ENCODE measurements at regions not wholly inside any gene's neighbourhood (a gene's known extent, or its start where the extent isn't known, plus 50 kb on each side); places are given as distances from the start of the nearest gene placed in this dataset.
A peak's percentile ranks its signal among the peaks of the same experiment; 100 is the strongest.

- no peaks in the 10 kb centered on the region for H4K20me1 ChIP-seq (ENCODE audit: insufficient read depth)
- peak overlapping the region; percentile 28; the same call in 1 of the 2 replicates for H3K9ac ChIP-seq (ENCODE audit: low read length)
- RAD21 ChIA-PET (ENCODE audit: low non-redundant PET in 1 of 2, low total read pairs in 2 of 2, uncharacterized antibody in 2 of 2, unreplicated experiment in 2 of 2) = no interaction called here
- H3K79me2 ChIP-seq (ENCODE audit: insufficient read depth, low read length) = no peaks in the 10 kb centered on the region
- intact Hi-C loops (cut with micrococcal nuclease) = loop anchor here (5.0 kb wide), 2 partner anchors 46 to 296 kb away; no protein-coding TSS in a partner anchor
- POLR2A ChIA-PET = interaction anchor here (1.0 kb wide), 1 partner anchor 44 kb away, joined by 3 read pairs; no protein-coding TSS in a partner anchor
- H3K36me3 ChIP-seq (ENCODE audit: control insufficient read depth in 1 of 2, insufficient read depth in 2 of 2, low read length in 2 of 2) = 0 out of 4 replicates have a peak, but pooled peaks cover 0 to 5% of the 10 kb centered on the region in 2 experiments
- H3K4me1 ChIP-seq (ENCODE audit: control insufficient read depth in 1 of 2, insufficient read depth in 2 of 2, low read length in 2 of 2) = peaks cover 53 to 64% of the 10 kb centered on the region in 2 experiments
- no peaks in the 10 kb centered on the region for H3K9me3 ChIP-seq (ENCODE audit: control insufficient read depth in 1 of 2, insufficient read depth in 1 of 2, low read depth in 1 of 2, low read length in 2 of 2)
- H3K27me3 ChIP-seq (ENCODE audit: insufficient read depth, low read length) = no peaks in the 10 kb centered on the region
- ATAC-seq = peak; percentile 81
- CTCF ChIA-PET = no interaction called here
- BruUV-seq (replicated peaks) = no TSS peak
- H3K27ac ChIP-seq (ENCODE audit: low read depth, low read length) = peak overlapping the region; percentile 92
- H2AFZ ChIP-seq (ENCODE audit: low read depth, low read length, poor library complexity, severe bottlenecking) = no peak overlapping the region
- peak overlapping the region in 1 of 2 experiments; percentile 12; a peak in 1 of 4 replicates for H3K4me3 ChIP-seq (replicated peaks in 1 of 2; ENCODE audit: low read depth in 1 of 2, low read length in 2 of 2)
- DNase-seq (ENCODE audit: low read depth, low spot score) = peak; percentile 94
- no peaks in the 10 kb centered on the region for H3K9me2 ChIP-seq (ENCODE audit: insufficient read depth)
- peak overlapping the region; percentile 66 for H3K4me2 ChIP-seq (ENCODE audit: low read length)
- TF ChIP-seq POLR2A (IDR thresholded peaks at IDR 0.05; ENCODE audit: borderline replicate concordance, extremely low read depth, insufficient read depth, insufficient read length) (no peak), CBX3 (IDR thresholded peaks at IDR 0.05; ENCODE audit: low read depth) (peak; percentile 98), ATF3 (IDR thresholded peaks at IDR 0.05) (peak; percentile 71), REST (IDR thresholded peaks at IDR 0.05; ENCODE audit: low read depth) (no peak), TCF7L2 (IDR thresholded peaks at IDR 0.05; ENCODE audit: borderline replicate concordance, extremely low read depth, insufficient read depth, insufficient read length) (peak; percentile 85), SIN3A (IDR thresholded peaks at IDR 0.05; ENCODE audit: low read depth) (peak; percentile 92), EZH2phosphoT487 (IDR thresholded peaks at IDR 0.05; ENCODE audit: borderline replicate concordance) (no peak), ZFX (IDR thresholded peaks at IDR 0.05) (no peak), YY1 (IDR thresholded peaks at IDR 0.05; ENCODE audit: extremely low read depth, insufficient replicate concordance, low read depth, low read length) (no peak), CEBPB (IDR thresholded peaks at IDR 0.05; ENCODE audit: low read depth) (peak; percentile 88), ZNF274 (IDR thresholded peaks at IDR 0.05; ENCODE audit: low read depth, low read length) (no peak), POLR2AphosphoS5 (IDR thresholded peaks at IDR 0.05; ENCODE audit: low read depth, low read length) (peak; percentile 58; the same call in 1 of the 2 replicates), SRF (IDR thresholded peaks at IDR 0.05; ENCODE audit: low read depth) (peak; percentile 81), CTCF (IDR thresholded peaks at IDR 0.05 in 2 of 3, conservative IDR thresholded peaks at IDR 0.05 in 1 of 3; ENCODE audit: borderline replicate concordance in 1 of 3, insufficient read depth in 1 of 3, low read depth in 2 of 3, low read length in 2 of 3) (no peak), RAD21 (IDR thresholded peaks at IDR 0.05; ENCODE audit: low read depth) (peak; percentile 34), EGR1 (IDR thresholded peaks at IDR 0.05; ENCODE audit: low read depth) (0 out of 2 replicates have a peak, but pooled peaks have one; percentile 35), EZH2 (IDR thresholded peaks at IDR 0.05) (no peak), ELF1 (IDR thresholded peaks at IDR 0.05; ENCODE audit: borderline replicate concordance, low read depth) (no peak; the same call in 1 of the 2 replicates), JUND (IDR thresholded peaks at IDR 0.05) (peak; percentile 95)
Measured at GRCh38 chr3:151976211-151977050, 103.0 kb downstream of the SUCNR1 start.

Data from HCT116 (cell line).